ENCODE measurements at regions not wholly inside any gene's neighbourhood (a gene's known extent, or its start where the extent isn't known, plus 50 kb on each side); places are given as distances from the start of the nearest gene placed in this dataset.
"Not testable (repeated sequence)": the region's sequence is repeated elsewhere in the genome, so short reads cannot be mapped to it uniquely, and the experiment has no call there.

- no peak for TF ChIP-seq CTCF (IDR thresholded peaks at IDR 0.05; ENCODE audit: low read depth, low read length, missing control alignments)
- in situ Hi-C loops (cut with HindIII; ENCODE audit: low pct_ligation_motif_present, low sequenced_read_pairs), result no loop called here
- Histone ChIP-seq H3K36me3 (replicated peaks) (no peaks in the 10 kb centered on the region), H3K27me3 (replicated peaks) (no peaks in the 10 kb centered on the region), H3K27ac (no peak overlapping the region), H3K4me3 (ENCODE audit: low read depth, low read length) (no peak overlapping the region)
- DNase-seq, result no peak
These were observed 174.1 kb downstream of the COX18 start for GRCh38 chr4:72895408-72895807.

DNA sequence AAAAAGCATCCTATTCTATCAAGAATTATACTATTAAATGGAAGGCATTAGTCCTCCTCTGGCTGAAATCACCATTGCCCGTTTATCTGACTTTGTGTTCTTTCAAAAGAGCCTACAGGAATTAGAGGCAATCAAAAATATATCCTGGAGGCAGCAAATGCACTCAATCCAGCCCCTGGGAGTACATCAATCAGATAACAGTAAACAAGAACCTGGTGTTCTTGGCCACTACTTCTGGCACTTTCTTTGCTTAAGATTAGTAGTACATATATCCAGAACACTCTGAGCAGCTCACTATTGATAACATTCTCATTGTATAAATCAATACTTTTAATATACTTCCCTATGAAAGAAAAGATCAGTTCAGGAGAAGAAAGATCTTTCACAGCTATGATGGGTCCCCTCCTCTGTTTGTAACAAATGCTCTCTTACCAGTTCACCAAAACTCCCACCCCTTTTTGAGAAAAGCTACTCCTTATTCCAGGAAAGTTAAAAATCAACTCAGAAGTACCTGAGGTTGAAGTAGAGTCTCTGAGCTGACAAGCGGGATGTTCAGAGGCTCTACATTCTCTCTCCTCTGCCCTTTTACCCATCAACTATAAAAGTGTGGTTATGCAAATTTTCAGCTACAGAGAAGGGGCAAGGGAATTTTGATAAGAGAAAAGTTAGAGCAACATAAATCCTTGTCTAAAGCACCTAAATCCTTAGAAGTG lies 176.0 kb downstream of the COX18 start:
- in situ Hi-C loops (cut with HindIII; ENCODE audit: low pct_ligation_motif_present, low sequenced_read_pairs), result no loop called here
- Histone ChIP-seq H3K27ac (no peak overlapping the region), H3K27me3 (replicated peaks) (no peaks in the 10 kb centered on the region), H3K36me3 (replicated peaks) (no peaks in the 10 kb centered on the region), H3K4me3 (ENCODE audit: low read depth, low read length) (no peak overlapping the region)
- DNase-seq, result no peak
- TF ChIP-seq CTCF (IDR thresholded peaks at IDR 0.05; ENCODE audit: low read depth, low read length, missing control alignments), result no peak

DNA sequence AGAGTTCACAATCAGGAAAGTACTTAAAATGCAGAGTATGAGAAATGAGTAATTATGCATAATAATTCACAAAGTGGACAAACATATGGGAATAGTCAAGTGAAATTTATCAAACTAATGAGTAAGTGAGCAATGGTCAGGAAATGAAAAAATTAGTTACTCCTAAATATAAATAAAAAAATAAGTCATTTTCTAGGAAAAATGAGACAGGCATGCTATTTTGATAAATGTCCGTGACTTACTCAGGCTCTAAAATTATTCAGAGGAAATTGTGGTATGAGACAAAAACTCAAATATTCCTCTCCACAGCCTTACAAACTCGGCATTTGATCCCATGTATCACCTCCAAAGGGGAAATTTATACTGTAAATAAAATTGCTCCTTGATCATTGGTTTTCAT lies 181.2 kb downstream of the COX18 start:
- H3K4me3 ChIP-seq (ENCODE audit: low read depth, low read length), result no peak overlapping the region

GRCh38 chr4:72887152-72887551 lies 182.4 kb downstream of the COX18 start:
- in situ Hi-C loops (cut with HindIII; ENCODE audit: low pct_ligation_motif_present, low sequenced_read_pairs), result no loop called here
- Histone ChIP-seq H3K36me3 (replicated peaks) (no peaks in the 10 kb centered on the region), H3K27me3 (replicated peaks) (no peaks in the 10 kb centered on the region), H3K4me3 (ENCODE audit: low read depth, low read length) (no peak overlapping the region), H3K27ac (no peak overlapping the region)
- TF ChIP-seq CTCF (IDR thresholded peaks at IDR 0.05; ENCODE audit: low read depth, low read length, missing control alignments), result no peak
- no peak for DNase-seq

More for the DNA sequence above, 181.2 kb downstream of the COX18 start:
- Histone ChIP-seq H3K27me3 (replicated peaks) (no peaks in the 10 kb centered on the region), H3K36me3 (replicated peaks) (no peaks in the 10 kb centered on the region), H3K27ac (no peak overlapping the region)
- TF ChIP-seq CTCF (IDR thresholded peaks at IDR 0.05; ENCODE audit: low read depth, low read length, missing control alignments), result no peak
- no peak for DNase-seq
- in situ Hi-C loops (cut with HindIII; ENCODE audit: low pct_ligation_motif_present, low sequenced_read_pairs), result no loop called here

DNA sequence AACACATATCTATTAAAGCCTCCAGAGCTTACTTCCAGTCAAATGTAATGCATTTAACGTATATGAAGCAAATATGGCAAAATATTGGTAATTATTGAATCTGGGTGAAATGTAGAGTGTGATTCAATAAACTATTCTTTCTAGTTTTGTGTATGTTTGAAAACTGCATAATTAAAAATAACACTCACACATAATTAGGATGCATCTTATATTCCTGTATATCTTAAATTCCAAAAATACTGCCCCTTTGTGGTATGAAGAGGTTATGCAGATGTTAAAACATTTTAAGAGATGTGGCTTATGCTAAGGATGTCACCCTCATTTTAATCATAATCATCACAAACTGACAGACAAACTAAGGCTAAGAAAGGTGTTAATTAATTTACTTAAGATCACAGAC lies 182.9 kb downstream of the COX18 start:
- Histone ChIP-seq H3K27me3 (replicated peaks) (no peaks in the 10 kb centered on the region), H3K36me3 (replicated peaks) (no peaks in the 10 kb centered on the region), H3K4me3 (ENCODE audit: low read depth, low read length) (no peak overlapping the region), H3K27ac (no peak overlapping the region)
- peak; percentile 27 for TF ChIP-seq CTCF (IDR thresholded peaks at IDR 0.05; ENCODE audit: low read depth, low read length, missing control alignments)
- no peak for DNase-seq
- in situ Hi-C loops (cut with HindIII; ENCODE audit: low pct_ligation_motif_present, low sequenced_read_pairs), result no loop called here

DNA sequence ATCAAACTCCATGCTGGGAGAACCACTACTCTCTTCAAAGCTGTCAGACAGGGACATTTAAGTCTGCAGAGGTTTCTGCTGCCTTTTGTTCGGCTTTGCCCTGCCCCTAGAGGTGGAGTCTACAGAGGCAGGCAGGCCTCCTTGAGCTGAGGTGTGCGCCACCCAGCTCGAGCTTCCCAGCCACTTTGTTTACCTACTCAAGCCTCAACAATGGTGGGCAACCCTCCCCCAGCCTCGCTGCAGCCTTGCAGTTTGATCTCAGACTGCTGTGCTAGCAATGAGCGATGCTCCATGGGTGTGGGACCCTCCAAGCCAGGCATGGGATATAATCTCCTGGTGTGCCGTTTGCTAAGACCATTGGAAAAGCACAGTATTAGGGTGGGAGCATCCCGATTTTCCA lies 185.3 kb downstream of the COX18 start:
- not testable (repeated sequence) for H3K27ac ChIP-seq

More for the DNA sequence above, 185.3 kb downstream of the COX18 start:
- in situ Hi-C loops (cut with HindIII; ENCODE audit: low pct_ligation_motif_present, low sequenced_read_pairs); H3K4me3 ChIP-seq (ENCODE audit: low read depth, low read length); H3K27me3 ChIP-seq (replicated peaks); H3K36me3 ChIP-seq (replicated peaks); DNase-seq: not testable (repeated sequence)
